RWPE1 (cell line): ENCODE measurements at regions not wholly inside any gene's neighbourhood (a gene's known extent, or its start where the extent isn't known, plus 50 kb on each side); places are given as distances from the start of the nearest gene placed in this dataset.

Source experiments
- CTCF ChIA-PET: fragments of 350-600 bp; sonication (Branson Sonifier 250); formaldehyde crosslinking; extraction: SDS; loops from one replicate; lab custom pipeline; 2021; lab: Yijun Ruan, JAX
- POLR2A ChIA-PET: fragments of 400-600 bp; formaldehyde crosslinking; extraction: SDS; loops from one replicate; lab custom pipeline; 2020; ENCODE audit warnings: antibody characterized with exemption; ENCODE audit not compliant: low non-redundant PET; lab: Yijun Ruan, JAX
- DNase-seq: peaks from one replicate; pipeline ENCODE4 v3.0.0; 2012; ENCODE audit warnings: low spot score
- H3K27ac ChIP-seq: fragments of 450-650 bp; 2 replicates; pipeline ENCODE4 v1.5.1; 2017
- CTCF ChIP-seq: fragments of 450-650 bp; conservative IDR thresholded peaks from 2 replicates; pipeline ENCODE4 v1.5.1; 2017; ENCODE audit warnings: low read depth, mild to moderate bottlenecking

- ChIA-PET CTCF (interaction anchor here (0.6 kb wide), 1 partner anchor 10 kb away, joined by 3 read pairs; no protein-coding TSS in a partner anchor), POLR2A (no interaction called here)
- no peak overlapping the region for H3K27ac ChIP-seq
- DNase-seq, result no peak
- TF ChIP-seq CTCF, result no peak
Observed at GRCh38 chr21:36608041-36608896, 90.6 kb upstream of the SIM2 start.

DNA sequence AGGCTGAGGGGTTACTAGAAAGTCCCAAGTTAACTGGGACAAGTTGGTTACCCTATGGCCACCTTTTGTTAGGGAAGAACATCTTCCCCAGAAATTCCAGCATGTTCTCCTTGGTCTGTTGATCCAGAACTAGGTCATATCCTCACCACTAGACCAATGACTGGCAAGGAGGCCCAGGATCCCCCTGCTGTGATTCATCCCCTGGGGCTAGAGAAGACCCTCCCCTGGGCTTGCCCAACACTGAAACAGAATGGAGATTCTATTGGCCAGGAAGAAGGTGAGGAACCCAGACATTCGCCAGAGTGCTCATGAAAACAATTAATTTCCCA lies 90.1 kb upstream of the SIM2 start:
- ChIA-PET CTCF (interaction anchor here (0.6 kb wide), 2 partner anchors 11 to 286 kb away, joined by 3 read pairs; no protein-coding TSS in a partner anchor), POLR2A (no interaction called here)
- no peak for DNase-seq

GRCh38 chr21:36609654-36610053 lies 89.3 kb upstream of the SIM2 start:
- CTCF ChIA-PET, result no interaction called here
- no peak for DNase-seq
- POLR2A ChIA-PET, result no interaction called here
- TF ChIP-seq CTCF, result no peak
- H3K27ac ChIP-seq, result no peak overlapping the region

More for the DNA sequence above, 90.1 kb upstream of the SIM2 start:
- no peak for TF ChIP-seq CTCF
- no peak overlapping the region for H3K27ac ChIP-seq

DNA sequence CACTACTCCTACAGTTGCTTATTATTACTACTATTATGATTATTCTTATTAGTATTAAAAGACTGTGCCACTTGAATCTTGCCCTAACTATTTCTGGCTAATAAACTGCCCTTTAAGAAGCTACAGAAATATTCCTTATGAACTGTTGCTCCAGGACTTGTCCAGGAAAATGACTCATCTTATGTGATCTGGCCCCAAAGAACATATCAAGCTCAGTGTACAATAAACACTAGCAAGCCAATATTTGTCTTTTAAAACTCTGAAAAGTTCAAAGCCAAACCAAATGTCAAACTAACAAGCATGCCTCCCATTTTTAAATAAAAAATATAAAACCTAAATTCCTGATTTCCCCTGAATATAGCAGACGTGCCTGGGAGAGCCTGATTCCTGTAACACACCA lies 88.7 kb upstream of the SIM2 start:
- H3K27ac ChIP-seq, result no peak overlapping the region
- no peak for DNase-seq
- ChIA-PET CTCF (no interaction called here), POLR2A (no interaction called here)
- no peak for TF ChIP-seq CTCF

DNA sequence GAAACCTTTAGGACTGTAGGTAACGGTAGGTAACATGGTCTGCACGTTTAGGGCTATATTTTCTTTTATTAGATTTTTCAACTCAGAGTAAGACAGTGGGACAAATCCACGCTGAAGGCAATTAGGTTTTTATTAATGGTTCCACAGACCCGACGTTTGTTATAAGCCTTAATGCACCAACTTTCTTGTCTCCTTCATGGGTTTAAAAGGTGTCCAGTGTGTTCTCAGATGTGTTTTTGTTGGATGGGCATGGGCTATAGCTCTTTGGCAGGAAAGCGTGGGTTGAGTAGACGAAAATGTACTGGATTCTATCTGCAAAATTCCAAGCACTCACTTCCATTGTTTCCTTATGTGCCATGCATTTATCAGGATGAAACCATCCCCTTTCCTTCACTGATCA lies 88.0 kb upstream of the SIM2 start:
- no peak overlapping the region for H3K27ac ChIP-seq
- ChIA-PET POLR2A (no interaction called here), CTCF (no interaction called here)
- DNase-seq, result no peak
- no peak for TF ChIP-seq CTCF

GRCh38 chr21:36611379-36611778 lies 87.5 kb upstream of the SIM2 start:
- H3K27ac ChIP-seq, result no peak overlapping the region
- no peak for DNase-seq
- CTCF ChIA-PET, result interaction anchor here (1.3 kb wide), 1 partner anchor 19 kb away, joined by 3 read pairs; no protein-coding TSS in a partner anchor
- TF ChIP-seq CTCF, result no peak
- POLR2A ChIA-PET, result no interaction called here
